SK-N-MC (cell line): ENCODE measurements at regions not wholly inside any gene's neighbourhood (a gene's known extent, or its start where the extent isn't known, plus 50 kb on each side); places are given as distances from the start of the nearest gene placed in this dataset.

ENCODE experiments used
- EZH2 ChIP-seq: fragments of 200-600 bp; sonication (generic); IDR thresholded peaks from one replicate; pipeline ENCODE4 v1.6.1; 2017; ENCODE audit warnings: antibody characterized with exemption
- POLR2AphosphoS5 ChIP-seq: IDR thresholded peaks from 2 replicates; pipeline ENCODE4 v1.6.1; 2012; ENCODE audit warnings: mild to moderate bottlenecking, low read depth, low read length, borderline replicate concordance

DNA sequence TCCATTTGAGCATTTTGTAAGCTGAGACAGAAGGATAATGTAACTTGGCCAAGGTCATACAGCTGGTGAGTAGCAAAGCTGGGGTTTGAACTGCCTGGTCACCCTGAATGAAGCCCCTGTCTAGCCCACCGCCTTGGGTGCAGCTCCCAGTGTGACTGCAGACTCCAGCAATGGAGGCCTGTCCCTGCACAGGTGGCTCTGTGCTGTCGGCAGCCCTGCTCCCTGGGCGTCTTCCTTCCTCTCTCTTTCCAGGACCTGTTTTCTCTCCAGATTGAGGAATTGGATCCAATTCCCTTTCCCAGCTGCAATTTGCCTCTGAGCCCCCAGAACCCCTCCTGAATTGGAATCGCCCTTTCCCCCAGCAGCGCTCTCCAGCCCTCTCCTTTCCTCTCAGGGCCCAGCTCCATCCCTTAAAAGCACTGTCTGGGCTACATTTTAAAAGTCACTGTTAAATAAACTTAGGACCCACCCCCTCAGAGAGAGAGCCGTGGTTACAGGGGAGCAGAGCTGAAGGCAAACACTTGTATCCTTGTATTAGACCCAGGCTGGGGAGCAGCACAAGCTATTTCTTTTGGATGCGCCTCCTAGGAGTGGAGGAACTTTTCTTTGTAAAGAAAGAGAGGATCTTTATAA lies 161.4 kb upstream of the LMO4 start:
- TF ChIP-seq EZH2, result no peak
- TF ChIP-seq POLR2AphosphoS5, result no peak
